DND-41 (cell line): ENCODE measurements at regions not wholly inside any gene's neighbourhood (a gene's known extent, or its start where the extent isn't known, plus 50 kb on each side); places are given as distances from the start of the nearest gene placed in this dataset.
"Not testable (repeated sequence)": the region's sequence is repeated elsewhere in the genome, so short reads cannot be mapped to it uniquely, and the experiment has no call there.

Experiments
- ATAC-seq: fragments of 200-7000 bp; cut with Tn5 transposase; 3 replicates; pipeline ENCODE4 v1.9.1; 2021; ENCODE audit warnings: low read depth; ENCODE audit not compliant: insufficient read depth
- DNase-seq: peaks from one replicate; pipeline ENCODE4 v3.0.0-alpha.2; 2020
- H2AFZ ChIP-seq: 2 replicates; pipeline ENCODE4 v1.6.0; 2012; ENCODE audit warnings: low read depth, low read length
- H3K27ac ChIP-seq: 2 replicates; pipeline ENCODE4 v1.5.1; 2012; ENCODE audit warnings: low read length, inconsistent platforms
- H3K27me3 ChIP-seq: fragments of 200-600 bp; sonication (generic); 2 replicates; pipeline ENCODE4 v1.6.0; 2012; ENCODE audit warnings: low read length, mild to moderate bottlenecking, inconsistent platforms; ENCODE audit not compliant: insufficient read depth, poor library complexity
- H3K36me3 ChIP-seq: 2 replicates; pipeline ENCODE4 v1.5.1; 2012; ENCODE audit warnings: low read length, inconsistent platforms; ENCODE audit not compliant: insufficient read depth
- H3K4me1 ChIP-seq: 2 replicates; pipeline ENCODE4 v1.5.1; 2012; ENCODE audit warnings: mild to moderate bottlenecking, low read length; ENCODE audit not compliant: insufficient read depth
- H3K4me2 ChIP-seq: 2 replicates; pipeline ENCODE4 v1.6.0; 2012; ENCODE audit warnings: mild to moderate bottlenecking, moderate library complexity, low read length, inconsistent platforms; ENCODE audit not compliant: insufficient read depth
- H3K4me3 ChIP-seq, 2 experiments: fragments of 200-600 bp in 1 of 2; shearing (Covaris generic) in 1 of 2; 2 replicates each; pipeline ENCODE4 v1.5.1; 2012 to 2016; ENCODE audit warnings: inconsistent platforms in 2 of 2, low read length in 2 of 2, mild to moderate bottlenecking in 2 of 2, low read depth in 1 of 2, moderate library complexity in 1 of 2
- H3K79me2 ChIP-seq: 2 replicates; pipeline ENCODE4 v1.6.0; 2012; ENCODE audit warnings: low read length, inconsistent platforms; ENCODE audit not compliant: insufficient read depth
- H3K9ac ChIP-seq: 2 replicates; pipeline ENCODE4 v1.6.0; 2012; ENCODE audit warnings: low read depth, mild to moderate bottlenecking, inconsistent platforms, low read length, moderate library complexity
- H3K9me3 ChIP-seq: 2 replicates; pipeline ENCODE4 v1.5.1; 2012; ENCODE audit warnings: low read length, moderate library complexity, mild to moderate bottlenecking, inconsistent platforms; ENCODE audit not compliant: insufficient read depth, severe bottlenecking
- H4K20me1 ChIP-seq: 2 replicates; pipeline ENCODE4 v1.6.0; 2012; ENCODE audit warnings: low read length; ENCODE audit not compliant: insufficient read depth
- CTCF ChIP-seq: IDR thresholded peaks from 2 replicates; pipeline ENCODE4 v1.5.1; 2012; ENCODE audit warnings: borderline replicate concordance, low read length, moderate library complexity, mild to moderate bottlenecking; ENCODE audit not compliant: poor library complexity, severe bottlenecking; ENCODE audit errors: extremely low read depth
- EZH2 ChIP-seq: IDR thresholded peaks from 3 replicates; pipeline ENCODE4 v1.6.1; 2012; ENCODE audit warnings: borderline replicate concordance, low read depth, mild to moderate bottlenecking, moderate library complexity, low read length, inconsistent platforms; ENCODE audit not compliant: severe bottlenecking

GRCh38 chr20:60789399-60789798 is 462.7 kb upstream of the CDH4 start:
- Histone ChIP-seq H3K27ac (no peak overlapping the region), H2AFZ (no peak overlapping the region), H4K20me1 (no peaks in the 10 kb centered on the region), H3K36me3 (no peaks in the 10 kb centered on the region), H3K4me2 (no peak overlapping the region), H3K4me1 (no peaks in the 10 kb centered on the region), H3K79me2 (no peaks in the 10 kb centered on the region), H3K27me3 (peaks cover 23% of the 10 kb centered on the region), H3K9me3 (no peaks in the 10 kb centered on the region), H3K4me3 (no peak overlapping the region), H3K9ac (no peak overlapping the region)
- no peak for TF ChIP-seq EZH2
- no peak for TF ChIP-seq CTCF
- DNase-seq (no peak), ATAC-seq (no peak)

DNA sequence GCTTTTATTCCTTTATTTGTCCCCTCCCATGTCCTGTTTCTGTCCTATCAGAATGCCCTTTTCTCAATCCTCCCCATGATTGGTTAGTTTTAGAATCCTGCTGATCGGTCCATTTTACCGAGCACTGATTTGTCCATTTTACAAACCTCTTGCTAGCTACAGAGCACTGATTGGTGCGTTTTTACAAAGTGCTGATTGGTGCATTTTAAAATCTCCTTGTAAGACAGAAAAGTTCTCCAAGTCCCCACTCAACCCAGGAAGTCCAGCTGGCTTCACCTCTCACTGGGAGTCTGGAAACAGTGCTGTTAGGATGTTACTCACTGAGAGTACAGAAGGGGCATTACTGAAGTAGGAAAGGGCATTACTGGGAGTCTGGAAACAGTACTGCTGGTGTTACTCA is 461.7 kb upstream of the CDH4 start:
- not testable (repeated sequence) for DNase-seq, H3K4me2 ChIP-seq, H3K9me3 ChIP-seq, H3K79me2 ChIP-seq, ATAC-seq, H3K36me3 ChIP-seq, H4K20me1 ChIP-seq, H3K4me1 ChIP-seq, H3K4me3 ChIP-seq, H3K9ac ChIP-seq, H2AFZ ChIP-seq, H3K27ac ChIP-seq
- peaks cover 23% of the 10 kb centered on the region for H3K27me3 ChIP-seq

DNA sequence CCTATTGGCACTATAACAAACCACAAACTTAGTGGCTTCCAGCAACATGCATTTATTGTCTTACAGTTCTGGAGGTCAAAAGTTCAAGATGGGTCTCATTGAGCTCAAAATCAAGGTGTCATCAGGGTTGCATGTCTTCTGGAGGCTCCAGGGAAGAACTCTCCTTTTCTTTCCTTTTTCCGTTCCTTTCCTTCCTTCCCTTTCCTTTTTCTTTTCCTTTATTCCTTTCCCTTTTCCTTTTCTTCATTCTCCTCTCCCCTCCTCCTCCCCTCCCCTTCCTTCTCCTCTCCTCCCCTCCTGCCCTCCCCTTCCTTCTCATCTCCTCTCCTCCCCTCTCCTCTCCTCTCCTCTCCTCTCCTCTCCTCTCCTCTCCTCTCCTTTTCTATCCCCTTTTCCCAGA is 460.2 kb upstream of the CDH4 start:
- TF ChIP-seq CTCF: no peak
- no peak for TF ChIP-seq EZH2
- Histone ChIP-seq H3K4me2 (no peak overlapping the region), H3K27ac (no peak overlapping the region), H3K4me3 (no peak overlapping the region), H3K36me3 (no peaks in the 10 kb centered on the region), H4K20me1 (no peaks in the 10 kb centered on the region), H3K79me2 (no peaks in the 10 kb centered on the region), H3K27me3 (peaks cover 15% of the 10 kb centered on the region), H3K9me3 (no peaks in the 10 kb centered on the region), H2AFZ (no peak overlapping the region), H3K4me1 (no peaks in the 10 kb centered on the region), H3K9ac (no peak overlapping the region)
- no peak for DNase-seq
- no peak for ATAC-seq

DNA sequence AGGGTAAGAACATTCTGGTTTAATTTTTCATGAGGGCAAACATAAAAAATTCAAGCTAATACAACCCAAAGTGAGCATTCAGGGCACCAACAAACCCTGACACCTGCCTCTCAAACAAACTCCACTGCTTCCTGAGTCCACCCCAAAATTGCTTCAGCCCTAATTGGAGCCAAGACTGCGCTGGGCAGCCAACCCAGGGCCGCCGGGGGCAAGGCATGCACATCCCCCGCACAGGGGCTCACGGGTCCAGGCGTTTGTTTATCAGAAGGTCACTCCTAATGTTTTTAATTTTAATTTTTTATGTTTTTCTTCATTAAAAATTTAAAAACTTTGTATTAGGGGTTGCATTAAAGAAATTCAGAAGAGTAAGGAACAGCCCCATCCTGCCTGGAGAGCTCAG is 459.1 kb upstream of the CDH4 start:
- TF ChIP-seq CTCF (no peak), EZH2 (no peak)
- peaks cover 7% of the 10 kb centered on the region for H3K27me3 ChIP-seq
- no peaks in the 10 kb centered on the region for H3K4me1 ChIP-seq
- no peak overlapping the region for H2AFZ ChIP-seq
- no peaks in the 10 kb centered on the region for H3K79me2 ChIP-seq
- H3K4me2 ChIP-seq: no peak overlapping the region
- H3K4me3 ChIP-seq: no peak overlapping the region
- DNase-seq (no peak), ATAC-seq (no peak)
- no peak overlapping the region for H3K9ac ChIP-seq
- no peaks in the 10 kb centered on the region for H4K20me1 ChIP-seq
- H3K27ac ChIP-seq: no peak overlapping the region
- H3K36me3 ChIP-seq: no peaks in the 10 kb centered on the region
- no peaks in the 10 kb centered on the region for H3K9me3 ChIP-seq
